NCI-H2081 (cell line): ENCODE measurements at regions not wholly inside any gene's neighbourhood (a gene's known extent, or its start where the extent isn't known, plus 50 kb on each side); places are given as distances from the start of the nearest gene placed in this dataset.
"Not testable (repeated sequence)": the region's sequence is repeated elsewhere in the genome, so short reads cannot be mapped to it uniquely, and the experiment has no call there.

Experiments
- DNase-seq, 2 experiments: peaks; one replicate each; lab custom pipeline; 2025; lab: John Stamatoyannopoulos, UW

DNA sequence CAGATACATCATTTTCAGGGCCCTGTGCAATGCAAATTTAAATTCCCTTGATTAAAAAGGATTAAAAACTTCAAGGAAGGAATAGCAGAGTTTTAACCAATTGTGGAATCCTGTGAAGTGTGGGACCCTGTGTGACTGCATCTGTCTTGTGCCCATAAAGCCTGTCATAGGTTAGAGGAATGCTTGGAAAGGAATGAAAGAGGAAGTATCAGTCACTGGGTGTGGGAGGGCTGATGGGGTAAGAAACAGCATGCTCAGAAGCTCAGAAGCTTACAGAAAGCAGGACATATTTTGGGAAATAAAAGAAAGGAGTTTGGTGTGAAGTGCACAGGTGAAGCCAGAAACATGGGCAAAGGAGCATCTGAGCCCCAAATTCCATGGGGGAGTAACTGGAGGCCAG lies 150.8 kb upstream of the ETV3 start:
- no peak for DNase-seq

DNA sequence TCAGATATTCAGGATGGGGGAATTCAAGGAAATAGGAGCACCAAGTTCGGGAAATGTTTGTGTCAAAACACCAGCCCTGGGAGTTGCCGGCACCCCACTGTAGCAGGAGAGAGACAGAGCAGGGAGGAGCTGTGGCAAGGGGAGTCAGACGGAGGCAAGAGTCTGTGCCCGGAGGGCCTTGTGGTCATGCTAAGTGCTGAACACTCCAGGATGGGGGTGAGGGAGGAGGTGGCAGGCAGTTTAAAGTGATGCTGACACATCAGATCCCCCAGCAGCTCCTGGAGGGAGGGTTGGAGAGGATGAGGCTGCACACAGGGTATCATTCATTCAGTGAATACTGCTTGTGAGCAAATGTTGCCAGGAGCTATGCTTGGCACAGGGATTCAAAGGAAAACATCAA lies 150.3 kb upstream of the ETV3 start:
- no peak for DNase-seq

DNA sequence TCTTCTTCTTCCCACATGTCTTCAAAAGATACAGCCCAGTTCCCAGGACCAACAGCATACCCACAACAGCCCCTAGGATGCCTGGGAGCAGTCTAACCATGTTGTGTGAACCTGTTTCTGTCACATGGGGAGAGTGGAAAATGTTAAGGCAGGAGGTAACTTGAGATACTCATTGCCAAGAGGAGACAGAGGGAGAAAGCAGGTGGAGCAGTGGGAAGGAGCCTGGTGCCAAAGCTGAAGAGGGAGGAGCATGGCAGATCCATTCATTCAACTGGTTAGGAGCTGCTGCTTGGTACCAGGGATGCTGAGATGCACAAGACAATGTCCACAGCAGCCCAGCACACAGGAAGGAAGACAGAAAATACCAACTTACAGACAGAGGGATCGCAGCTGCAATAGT lies 149.8 kb upstream of the ETV3 start:
- no peak for DNase-seq

DNA sequence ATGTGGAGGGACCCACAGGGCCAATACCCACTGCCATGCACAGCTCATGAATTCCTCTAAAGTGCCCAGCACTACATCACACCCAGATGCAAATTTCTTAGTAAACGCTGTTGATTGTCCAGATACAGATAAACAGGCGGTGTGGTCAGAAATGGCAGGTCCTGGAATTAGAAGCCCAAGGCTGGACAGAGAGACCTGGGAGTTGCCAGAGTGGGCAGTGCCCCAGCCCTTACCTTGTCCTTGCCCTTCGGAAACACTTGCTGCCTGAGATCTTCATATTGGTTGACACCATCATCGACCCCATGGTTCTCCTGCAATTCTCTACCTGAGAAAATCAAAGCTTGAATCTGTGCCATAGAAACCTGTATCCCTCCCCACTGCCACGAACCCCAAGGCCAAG lies 149.3 kb upstream of the ETV3 start:
- DNase-seq = no peak

DNA sequence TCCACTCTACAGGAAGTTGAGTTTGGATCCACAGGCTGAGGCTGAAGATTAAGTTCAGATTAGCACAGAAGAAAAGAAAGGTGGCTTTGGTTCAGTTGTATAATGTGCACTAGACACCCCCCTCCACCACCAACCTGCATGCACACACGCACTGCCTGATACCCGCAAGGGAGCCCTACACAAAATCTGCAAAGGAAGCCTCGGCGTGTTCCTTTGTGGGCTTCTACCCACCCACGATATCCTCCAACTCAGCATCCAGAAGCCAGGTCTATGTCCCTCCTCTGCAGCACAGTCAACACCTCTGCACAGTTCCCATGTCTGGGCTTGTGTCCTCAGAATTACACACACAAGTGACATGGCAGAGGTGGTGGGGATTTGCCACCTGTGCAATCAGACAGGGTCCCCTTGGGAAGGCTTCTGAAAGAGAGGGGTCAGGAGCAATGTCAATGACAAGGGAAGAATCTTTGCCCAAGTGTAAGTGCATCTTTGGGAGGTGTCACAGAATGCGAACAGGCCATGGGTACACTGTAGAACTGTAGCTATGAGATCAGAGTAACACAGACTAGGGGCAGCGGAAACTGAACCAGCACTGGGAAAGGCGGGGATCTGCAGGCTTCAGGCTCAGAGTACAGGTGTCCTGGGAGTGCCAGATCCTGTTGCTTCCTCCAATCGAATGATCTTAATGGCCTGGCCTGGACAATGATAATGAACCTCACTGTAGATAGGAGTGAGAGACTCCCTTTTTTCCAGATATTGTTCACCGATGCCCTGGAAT lies 148.6 kb upstream of the ETV3 start:
- DNase-seq = no peak

DNA sequence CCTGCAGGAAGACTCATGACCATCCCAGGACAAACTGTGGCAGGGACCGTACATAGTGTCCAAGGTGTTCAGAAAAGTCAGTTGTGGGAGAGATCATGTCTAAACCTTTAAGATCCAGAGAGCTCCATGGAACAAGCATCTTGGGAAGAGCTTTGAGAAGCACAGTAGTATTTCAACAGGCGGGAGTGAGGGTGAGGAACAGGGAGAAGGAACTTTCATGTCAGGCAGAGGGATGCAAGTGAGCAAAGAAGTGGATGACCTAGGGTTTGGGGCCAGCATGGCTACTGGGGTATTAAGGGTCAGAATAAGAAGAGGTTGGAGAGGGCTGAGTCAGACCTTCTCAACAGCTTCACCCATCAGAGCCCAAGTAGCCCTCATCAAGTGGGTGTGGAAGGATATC lies 147.9 kb upstream of the ETV3 start:
- DNase-seq = no peak

DNA sequence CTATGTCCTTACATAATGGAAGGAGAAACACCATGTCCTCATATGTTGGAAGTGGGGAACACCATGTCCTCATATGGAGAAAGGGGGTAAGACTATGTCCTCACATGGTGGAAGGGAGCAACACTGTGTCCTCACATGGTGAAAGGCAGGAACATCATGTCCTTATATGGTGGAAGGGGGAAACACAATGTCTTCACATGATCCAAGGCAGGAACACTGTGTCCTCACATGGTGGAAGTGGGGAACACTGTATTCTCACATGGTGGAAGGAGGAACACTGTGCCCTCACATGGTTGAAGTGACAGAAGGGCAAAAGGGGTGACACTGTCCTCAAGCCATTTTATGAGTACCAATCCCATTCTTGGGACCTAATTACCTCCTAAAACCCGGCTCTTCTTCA lies 146.3 kb upstream of the ETV3 start:
- DNase-seq = no peak

DNA sequence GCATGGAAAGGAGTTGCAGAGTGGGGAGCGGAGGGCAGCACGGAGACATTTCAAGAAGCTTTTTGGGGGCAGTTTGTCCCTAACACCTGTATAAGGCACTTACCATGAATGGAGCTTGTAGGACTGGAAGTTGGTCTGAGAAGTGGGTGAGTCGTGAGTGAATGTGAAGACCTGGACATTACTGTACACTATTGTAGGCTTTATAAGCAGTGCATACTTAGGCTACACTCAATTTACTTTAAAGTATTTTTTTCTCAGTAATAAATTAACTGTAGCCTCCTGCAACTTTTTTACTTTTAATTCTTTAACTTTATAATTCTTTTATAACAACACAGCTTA lies 141.6 kb upstream of the ETV3 start:
- DNase-seq = no peak

DNA sequence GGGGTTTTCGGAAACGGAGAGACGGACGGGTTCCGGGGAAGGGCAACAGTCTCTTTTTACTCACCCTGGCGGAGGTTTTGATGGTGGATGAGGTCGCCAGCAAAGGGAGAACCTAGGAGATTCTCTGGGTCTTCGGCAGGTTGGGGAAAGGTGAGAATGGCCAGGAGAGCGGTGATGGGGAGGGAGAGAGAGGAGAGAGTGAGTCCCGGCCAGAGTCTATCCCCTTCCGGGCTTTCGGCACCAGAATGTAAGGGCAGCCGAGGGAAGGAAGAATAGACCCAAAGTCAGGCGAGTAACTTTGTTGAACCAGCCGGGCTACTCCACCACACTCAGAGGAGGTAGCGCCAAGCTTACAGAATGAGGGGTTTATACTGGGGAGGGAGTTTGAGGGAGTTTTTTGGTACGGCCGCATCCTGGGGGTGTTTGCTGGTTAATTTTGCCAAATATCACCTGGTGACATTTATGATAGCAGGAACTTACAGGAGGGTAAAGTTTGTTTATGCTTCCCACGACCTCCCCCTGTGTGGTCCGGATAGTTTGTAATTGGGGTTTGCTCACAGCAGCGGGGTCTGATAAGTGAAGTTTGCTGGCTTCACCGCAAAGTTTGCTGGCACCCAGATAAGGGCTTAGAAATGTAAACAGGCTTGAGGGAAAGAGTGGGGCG lies 141.1 kb upstream of the ETV3 start:
- no peak for DNase-seq

DNA sequence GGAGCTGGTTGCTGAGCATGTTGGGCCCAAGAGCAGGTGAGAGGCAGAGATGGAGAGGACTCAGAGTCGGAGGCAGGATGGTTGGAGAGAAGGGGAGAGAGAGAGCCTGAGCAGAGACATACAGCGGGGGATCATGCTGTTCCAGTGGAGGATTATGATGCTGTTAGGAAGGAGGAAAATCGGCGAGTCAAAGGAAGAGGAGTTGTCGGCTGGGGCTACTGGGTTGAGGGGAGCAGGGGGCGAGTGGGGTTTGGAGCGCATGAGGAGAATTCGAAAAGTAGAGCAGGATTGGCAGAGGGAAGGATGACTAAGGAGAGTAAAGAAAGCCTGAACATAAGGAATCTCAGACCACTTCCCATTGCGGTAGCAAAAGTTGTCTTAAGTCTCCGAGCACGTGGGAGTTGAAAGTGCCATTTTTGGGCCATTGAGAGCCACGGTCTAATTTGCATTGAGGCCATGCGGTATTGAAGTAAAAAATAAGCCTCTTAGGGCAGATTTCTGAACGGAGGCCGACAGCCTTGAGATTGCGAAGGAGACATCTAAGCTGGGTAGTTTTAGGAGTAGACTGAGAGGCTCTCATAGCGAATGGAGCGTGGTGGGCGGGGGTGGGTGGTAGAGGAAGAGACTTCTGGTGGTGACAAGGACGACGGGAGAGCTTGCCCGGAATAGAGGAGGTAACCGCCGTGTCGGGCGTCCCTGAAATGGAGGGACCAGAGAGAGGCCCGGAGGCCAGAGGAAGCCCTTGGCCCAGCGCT lies 140.4 kb upstream of the ETV3 start:
- DNase-seq = no peak

DNA sequence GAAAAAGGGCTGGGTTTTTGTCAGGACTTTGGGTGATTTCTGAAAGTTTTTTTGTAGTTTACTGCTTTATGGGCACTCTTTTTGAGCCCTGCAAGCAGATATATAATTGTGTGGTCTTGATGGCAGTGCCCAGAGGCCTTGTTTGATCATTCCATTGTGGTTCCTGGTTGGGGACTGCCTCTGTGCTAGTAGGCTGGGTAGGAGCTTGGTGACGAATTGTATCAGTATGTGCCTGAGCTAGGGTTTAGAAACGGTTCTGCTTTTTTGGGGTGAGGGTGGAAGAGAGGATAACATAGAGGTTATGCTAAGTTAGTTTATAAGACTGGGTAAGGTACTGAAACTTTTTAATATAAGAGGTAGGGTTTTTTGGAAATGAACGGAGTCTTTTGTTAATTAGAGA lies 139.7 kb upstream of the ETV3 start:
- DNase-seq = no peak

DNA sequence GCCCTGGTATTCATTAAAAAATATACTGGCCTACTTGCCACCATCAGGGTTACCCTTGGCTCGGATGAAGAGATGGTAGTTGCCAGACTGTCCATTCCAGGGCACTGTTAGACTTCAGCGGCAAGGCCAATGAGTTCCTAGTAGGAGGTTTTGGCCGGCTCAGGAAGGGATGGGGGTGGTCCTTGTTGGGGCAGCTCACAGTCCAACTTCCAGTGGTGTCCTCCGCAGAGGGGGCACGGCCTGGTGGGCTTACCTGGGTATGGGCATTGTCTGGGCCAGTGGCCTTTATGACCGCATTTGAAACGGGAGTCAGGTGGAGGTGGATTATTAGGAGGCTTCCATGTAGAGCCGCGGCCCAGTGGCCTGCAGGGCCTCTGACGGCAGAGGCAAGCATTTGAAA lies 139.1 kb upstream of the ETV3 start:
- DNase-seq = no peak

DNA sequence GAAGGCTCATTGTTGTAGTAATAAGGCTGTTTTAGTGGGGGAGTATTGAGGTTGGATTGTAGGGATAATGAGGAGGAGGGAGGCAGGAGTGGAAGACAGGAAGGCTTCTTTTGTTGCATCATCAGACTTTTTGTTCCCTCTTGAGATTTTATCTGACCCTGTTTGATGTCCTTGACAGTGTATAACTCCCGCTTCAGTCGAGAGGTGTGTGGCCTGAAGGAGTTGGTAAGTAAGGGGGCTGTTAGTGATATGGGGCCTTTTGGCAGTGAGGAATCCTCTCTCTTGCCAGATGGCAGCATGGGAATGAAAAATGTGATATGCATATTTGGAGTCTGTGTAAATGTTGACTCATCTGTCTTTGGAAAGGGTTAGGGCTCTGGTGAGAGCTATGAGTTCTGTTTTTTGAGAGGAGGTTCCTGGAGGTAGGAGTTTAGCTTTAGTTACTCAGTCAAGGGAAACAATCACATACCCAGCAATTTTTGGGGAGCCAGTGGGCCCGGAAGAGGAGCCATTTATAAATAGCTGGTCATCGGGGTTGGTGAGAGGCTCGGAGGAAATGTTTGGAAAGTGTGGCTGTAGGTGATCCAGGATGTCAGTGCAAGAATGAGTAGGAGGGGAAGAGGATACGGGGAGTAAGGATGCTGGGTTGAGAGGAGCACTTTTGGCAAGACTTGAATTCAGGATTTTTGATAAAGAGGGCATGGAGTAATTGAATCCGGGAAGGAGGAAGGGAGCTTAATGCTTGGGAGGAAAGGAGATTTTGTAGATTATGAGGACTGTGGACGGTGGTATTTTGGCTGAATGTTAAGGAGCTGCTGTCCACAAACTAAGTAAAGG lies 136.7 kb upstream of the ETV3 start:
- no peak for DNase-seq

DNA sequence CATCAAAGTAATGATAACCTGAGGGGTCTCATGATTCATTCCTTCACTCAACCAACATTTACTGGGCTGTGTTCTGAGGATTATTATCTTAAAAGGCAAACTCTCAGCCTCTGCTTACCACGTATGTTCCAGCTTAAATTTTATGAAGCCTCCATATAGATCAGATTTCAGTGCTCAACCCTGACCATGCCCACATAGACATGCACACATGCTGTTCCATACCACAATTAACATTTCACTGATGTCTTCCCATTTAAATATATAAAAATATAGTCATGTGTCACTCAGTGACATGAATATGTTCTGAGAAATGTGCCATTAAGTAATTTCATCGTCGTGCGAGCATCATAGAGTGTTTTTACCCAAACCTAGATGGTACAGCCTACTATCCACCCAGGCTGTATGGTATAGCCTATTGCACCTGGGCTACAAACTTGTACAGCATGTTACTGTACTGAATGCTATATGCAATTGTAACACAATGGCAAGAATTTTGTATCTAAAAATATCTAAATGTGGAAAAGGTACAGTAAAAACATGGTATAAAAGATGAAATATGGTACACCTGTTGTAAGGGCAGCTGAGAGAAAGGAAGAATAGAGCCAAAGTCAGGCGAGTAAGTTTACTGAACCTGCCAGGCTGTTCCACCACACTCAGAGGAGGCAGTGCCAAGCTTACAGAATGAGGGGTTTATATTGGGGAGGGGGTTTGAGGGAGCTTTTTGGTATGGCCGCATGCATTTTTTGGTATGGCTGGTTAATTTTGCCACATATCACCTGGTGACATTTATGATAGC lies 134.7 kb upstream of the ETV3 start:
- no peak for DNase-seq

DNA sequence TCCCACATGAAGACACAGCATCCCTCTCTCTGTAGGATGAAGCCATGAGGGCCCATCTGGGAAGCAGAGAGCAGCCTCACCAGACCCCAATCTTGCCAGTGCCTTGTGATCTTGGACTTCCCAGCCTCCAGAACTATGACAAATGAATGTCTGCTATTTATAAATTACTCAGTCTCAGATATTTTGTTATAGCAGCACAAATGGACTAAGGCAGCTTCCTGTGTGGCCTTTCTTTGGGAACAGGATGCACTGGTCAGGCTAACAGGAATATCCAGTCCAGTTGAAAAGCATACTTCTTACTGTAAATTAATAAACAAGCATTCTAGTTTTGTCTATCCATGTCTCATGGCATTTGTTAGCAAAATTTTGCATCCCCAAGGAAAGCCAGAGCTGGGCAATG lies 134.1 kb upstream of the ETV3 start:
- DNase-seq = no peak

DNA sequence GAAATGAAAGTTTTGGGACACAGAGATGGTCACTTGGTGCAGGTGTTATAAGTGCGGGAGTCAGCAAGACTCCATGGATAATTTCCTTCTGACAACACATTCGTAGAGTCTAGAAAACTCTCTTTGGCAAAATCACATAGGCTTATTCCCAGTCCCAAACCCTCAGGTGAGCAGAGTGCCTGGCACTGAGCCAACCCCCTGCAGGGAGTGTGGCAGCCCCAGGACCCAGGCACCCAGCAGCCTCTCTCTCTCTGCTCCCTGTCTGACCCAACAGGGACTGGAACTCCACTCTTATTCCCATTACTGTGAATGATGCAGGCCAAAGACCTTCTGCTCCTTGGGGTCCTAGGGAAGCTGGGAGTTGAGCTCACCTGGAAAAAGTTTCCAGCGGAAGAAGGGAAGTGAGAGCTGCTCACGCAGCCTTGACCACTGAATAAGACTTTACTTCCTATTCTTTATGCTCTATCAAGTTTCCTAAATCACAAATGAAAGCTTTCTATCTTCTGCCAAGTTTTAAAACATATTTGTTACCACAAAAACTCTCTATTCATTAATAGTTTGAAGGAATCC lies 132.6 kb upstream of the ETV3 start:
- no peak for DNase-seq

DNA sequence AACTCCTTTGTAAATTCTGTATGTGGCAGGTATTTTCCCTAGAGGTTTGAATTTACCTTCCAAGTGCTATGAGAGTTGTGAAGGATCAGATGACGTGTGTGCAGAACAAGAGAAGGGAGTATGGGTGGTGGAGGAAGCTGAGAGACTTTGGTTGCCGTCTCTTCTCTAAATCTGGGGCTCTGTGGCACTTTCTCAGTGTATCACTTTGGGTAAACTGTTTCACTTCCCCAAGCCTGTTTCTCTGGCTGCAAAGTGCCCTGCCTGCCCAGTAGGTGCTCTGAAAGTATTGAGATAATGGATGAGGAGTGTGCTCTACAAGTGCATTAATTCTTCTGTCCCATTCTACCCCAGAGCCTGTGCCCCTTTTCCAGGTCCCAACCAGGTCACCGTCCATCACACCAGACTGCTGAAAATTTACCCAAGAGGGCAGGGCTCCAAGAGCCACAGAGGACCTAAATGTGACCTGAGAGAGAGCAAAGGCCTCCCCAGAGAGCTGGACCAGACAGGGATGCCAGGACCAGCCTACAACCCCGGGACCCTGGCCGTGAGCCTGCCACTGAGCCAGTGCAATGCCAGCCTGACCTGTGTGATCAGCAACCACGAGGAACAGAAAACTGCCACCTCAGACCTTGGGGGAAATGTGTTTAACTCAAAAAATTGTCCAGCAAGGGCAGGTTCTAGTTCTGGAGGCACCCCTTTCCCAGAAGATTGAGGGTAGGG lies 131.6 kb upstream of the ETV3 start:
- DNase-seq = no peak

DNA sequence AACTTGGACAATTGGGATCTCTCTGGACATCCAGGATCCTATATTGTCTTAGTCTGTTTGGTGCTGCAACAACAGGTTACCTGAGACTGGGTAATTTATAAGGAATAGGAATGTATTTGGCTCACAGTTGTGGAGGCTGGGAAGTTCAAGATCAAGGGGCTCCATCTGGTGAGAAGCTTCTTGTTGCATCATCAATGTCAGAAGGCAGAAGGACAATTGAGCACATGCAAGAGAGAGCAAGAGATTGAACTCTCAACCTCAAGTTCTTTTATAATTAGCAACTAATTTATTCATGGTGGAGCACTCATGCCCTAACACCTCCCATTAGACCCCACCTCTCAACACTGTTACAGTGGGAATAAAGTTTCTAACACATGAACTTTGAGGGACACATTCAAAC lies 124.7 kb upstream of the ETV3 start:
- DNase-seq = no peak

DNA sequence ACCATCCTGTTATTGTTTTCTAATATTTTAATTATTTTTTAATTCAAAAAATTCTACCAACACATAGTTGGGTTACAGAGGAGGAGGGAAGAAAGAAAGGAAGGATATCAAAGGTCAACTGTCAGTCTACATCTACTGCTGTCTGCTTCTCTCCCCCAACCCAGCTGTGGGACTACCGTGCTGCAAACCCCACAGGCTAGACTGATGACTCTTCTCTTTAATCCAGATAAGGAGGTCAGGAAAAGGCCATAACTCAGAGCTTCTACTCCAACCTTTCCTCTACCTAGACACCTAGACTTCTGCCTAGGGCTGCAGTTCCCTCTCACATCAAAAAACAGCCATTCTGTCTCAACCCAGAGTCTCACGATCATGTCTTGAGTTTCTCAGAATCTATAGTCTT lies 124.2 kb upstream of the ETV3 start:
- DNase-seq = no peak

DNA sequence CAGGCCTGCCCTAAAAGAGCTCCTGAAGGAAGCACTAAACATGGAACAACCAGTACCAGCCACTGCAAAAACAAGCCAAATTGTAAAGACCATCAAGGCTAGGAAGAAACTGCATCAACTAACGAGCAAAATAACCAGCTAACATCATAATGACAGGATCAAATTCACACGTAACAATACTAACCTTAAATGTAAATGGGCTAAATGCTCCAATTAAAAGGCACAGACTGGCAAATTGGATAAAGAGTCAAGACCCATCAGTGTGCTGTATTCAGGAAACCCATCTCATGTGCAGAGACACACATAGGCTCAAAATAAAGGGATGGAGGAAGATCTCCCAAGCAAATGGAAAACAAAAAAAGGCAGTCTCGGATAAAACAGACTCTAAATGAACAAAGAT lies 117.7 kb upstream of the ETV3 start:
- not testable (repeated sequence) for DNase-seq

DNA sequence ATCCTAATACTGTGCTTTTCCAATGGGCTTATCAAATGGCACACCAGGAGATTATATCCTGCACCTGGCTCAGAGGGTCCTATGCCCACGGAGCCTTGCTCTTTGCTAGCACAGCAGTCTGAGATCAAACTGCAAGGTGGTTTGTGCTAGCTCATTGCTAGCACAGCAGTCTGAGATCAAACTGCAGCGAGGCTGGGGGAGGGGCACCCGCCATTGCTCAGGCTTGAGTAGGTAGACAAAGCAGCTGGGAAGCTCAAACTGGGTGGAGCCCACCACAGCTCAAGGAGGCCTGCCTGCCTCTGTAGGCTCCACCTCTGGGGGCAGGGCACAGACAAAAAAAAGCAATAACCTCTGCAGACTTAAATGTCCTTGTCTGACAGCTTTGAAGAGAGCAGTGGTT lies 116.0 kb upstream of the ETV3 start:
- not testable (repeated sequence) for DNase-seq
